Lung microvascular endothelial cell (primary cell): ENCODE measurements at regions not wholly inside any gene's neighbourhood (a gene's known extent, or its start where the extent isn't known, plus 50 kb on each side); places are given as distances from the start of the nearest gene placed in this dataset.

ENCODE experiments used
- DNase-seq, 2 donors: peaks; one replicate each; pipeline versions ENCODE4 v3.0.0 to v3.0.0-alpha.2; 2010; ENCODE audit warnings: low read depth in 2 of 2

- DNase-seq = no peak
These were observed 332.0 kb upstream of the SLCO3A1 start for GRCh38 chr15:91521548-91521947.

- no peak for DNase-seq
These were observed 331.5 kb upstream of the SLCO3A1 start for GRCh38 chr15:91521996-91522395.

GRCh38 chr15:91522605-91523332, 330.7 kb upstream of the SLCO3A1 start:
- DNase-seq = no peak

- DNase-seq = no peak
These were observed 329.9 kb upstream of the SLCO3A1 start for GRCh38 chr15:91523596-91523995.

GRCh38 chr15:91524534-91524933, 329.0 kb upstream of the SLCO3A1 start:
- no peak for DNase-seq

- no peak for DNase-seq
These were observed 327.8 kb upstream of the SLCO3A1 start for GRCh38 chr15:91525751-91526150.

GRCh38 chr15:91526424-91526823, 327.1 kb upstream of the SLCO3A1 start:
- no peak for DNase-seq

- no peak for DNase-seq
These were observed 324.7 kb upstream of the SLCO3A1 start for GRCh38 chr15:91528801-91529200.

GRCh38 chr15:91529534-91529933, 324.0 kb upstream of the SLCO3A1 start:
- DNase-seq = no peak

GRCh38 chr15:91530279-91530678, 323.2 kb upstream of the SLCO3A1 start:
- DNase-seq = no peak

- DNase-seq = no peak
These were observed 322.4 kb upstream of the SLCO3A1 start for GRCh38 chr15:91530956-91531582.

- no peak for DNase-seq
These were observed 319.3 kb upstream of the SLCO3A1 start for GRCh38 chr15:91534235-91534634.

- no peak for DNase-seq
These were observed 318.5 kb upstream of the SLCO3A1 start for GRCh38 chr15:91534976-91535375.

GRCh38 chr15:91535856-91536500, 317.5 kb upstream of the SLCO3A1 start:
- no peak for DNase-seq

GRCh38 chr15:91537856-91538255, 315.7 kb upstream of the SLCO3A1 start:
- DNase-seq = no peak

- no peak for DNase-seq
These were observed 314.7 kb upstream of the SLCO3A1 start for GRCh38 chr15:91538782-91539181.

- no peak for DNase-seq
These were observed 312.2 kb upstream of the SLCO3A1 start for GRCh38 chr15:91541286-91541685.

GRCh38 chr15:91542226-91542625, 311.3 kb upstream of the SLCO3A1 start:
- DNase-seq = no peak

GRCh38 chr15:91547356-91547755, 306.2 kb upstream of the SLCO3A1 start:
- DNase-seq = no peak

- no peak for DNase-seq
These were observed 305.0 kb upstream of the SLCO3A1 start for GRCh38 chr15:91548549-91548948.

- DNase-seq = no peak
These were observed 303.9 kb upstream of the SLCO3A1 start for GRCh38 chr15:91549581-91549980.

- DNase-seq = no peak
These were observed 301.0 kb upstream of the SLCO3A1 start for GRCh38 chr15:91552555-91552954.
